ENCODE measurements at regions not wholly inside any gene's neighbourhood (a gene's known extent, or its start where the extent isn't known, plus 50 kb on each side); places are given as distances from the start of the nearest gene placed in this dataset.

GRCh38 chr4:163948920-163949455 lies 454.5 kb downstream of the TMA16 start:
- DNase-seq (ENCODE audit: extremely low read depth, low read depth), result no peak

- DNase-seq (ENCODE audit: extremely low read depth, low read depth), result no peak
Observed at GRCh38 chr4:163949976-163950601, 455.6 kb downstream of the TMA16 start.

DNA sequence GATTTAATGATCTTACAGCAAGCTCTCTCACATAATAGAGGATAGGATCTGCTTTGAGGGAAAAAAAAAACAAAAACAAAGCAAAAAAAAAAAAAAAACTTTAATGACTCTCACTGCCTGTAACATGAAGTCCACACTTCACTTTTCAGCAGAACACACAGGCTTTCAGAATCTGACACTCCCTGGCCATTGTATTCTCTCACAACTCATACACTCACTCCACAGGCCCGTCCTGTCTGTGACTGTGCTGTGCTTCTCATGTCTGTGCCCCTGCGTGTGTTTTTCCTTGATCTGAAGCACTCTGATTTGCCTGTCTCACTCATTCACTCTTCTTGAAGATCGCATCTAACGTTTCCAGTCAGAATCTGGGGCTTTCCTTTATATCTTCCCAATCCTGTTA lies 460.8 kb downstream of the TMA16 start:
- DNase-seq (ENCODE audit: extremely low read depth, low read depth), result no peak

DNA sequence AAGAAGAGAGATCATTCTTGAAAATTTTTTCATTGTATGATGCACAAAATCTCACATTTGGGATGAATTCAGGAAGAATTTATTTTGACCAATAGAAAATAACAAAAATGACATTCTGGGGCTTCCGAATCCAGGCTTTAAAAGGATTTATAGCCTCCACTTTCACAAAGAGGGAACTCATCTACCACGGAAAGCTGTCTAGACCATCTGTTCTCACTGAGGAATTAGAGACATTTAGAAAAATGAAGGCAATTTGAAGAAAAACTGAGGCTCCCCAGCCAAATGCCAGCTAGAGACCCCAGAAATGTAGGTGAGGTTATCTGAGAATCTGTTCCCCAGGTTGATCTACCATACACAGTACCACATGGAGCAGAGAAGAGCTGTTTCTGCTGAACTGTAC lies 464.3 kb downstream of the TMA16 start:
- DNase-seq (ENCODE audit: extremely low read depth, low read depth), result no peak

DNA sequence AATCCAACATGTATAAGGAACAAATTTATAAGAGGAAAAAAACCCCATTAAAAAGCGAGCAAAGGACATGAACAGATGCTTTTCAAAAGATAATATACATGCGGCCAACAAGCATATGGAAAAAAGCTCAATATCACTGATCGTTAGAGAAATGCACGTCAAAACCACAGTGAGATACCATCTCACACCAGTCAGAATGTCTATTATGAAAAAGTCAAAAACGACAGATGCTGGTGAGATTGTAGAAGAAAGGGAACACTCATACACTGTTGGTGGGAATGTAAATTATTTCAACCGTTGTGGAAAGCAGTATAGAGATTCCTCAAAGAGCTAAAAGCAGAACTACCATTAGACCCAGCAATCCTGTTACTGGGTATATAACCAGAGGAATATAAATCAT lies 465.4 kb downstream of the TMA16 start:
- no peak for DNase-seq (ENCODE audit: extremely low read depth, low read depth)

- DNase-seq (ENCODE audit: extremely low read depth, low read depth), result no peak
Observed at GRCh38 chr4:163966612-163967011, 472.1 kb downstream of the TMA16 start.

- DNase-seq (ENCODE audit: extremely low read depth, low read depth), result no peak
Observed at GRCh38 chr4:163967263-163967662, 472.8 kb downstream of the TMA16 start.

DNA sequence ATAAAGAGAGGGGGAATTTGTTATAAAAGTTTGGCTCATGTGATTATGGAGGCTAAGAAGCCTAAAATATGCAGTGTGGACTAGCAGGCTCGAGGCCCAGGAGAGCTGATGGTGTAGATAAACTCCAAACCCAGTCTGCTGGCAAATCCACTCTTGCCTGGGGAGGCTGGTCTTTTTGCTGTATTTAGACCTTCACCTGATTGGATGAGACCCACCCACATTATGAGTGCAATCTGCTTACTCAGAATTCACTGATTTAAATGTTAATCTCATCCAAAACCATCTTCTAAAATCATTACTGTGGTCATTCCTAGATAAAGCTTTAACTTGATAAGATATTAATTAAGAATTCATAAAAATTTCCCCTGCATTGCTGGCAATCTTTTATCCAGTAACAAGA lies 473.2 kb downstream of the TMA16 start:
- DNase-seq (ENCODE audit: extremely low read depth, low read depth), result no peak

DNA sequence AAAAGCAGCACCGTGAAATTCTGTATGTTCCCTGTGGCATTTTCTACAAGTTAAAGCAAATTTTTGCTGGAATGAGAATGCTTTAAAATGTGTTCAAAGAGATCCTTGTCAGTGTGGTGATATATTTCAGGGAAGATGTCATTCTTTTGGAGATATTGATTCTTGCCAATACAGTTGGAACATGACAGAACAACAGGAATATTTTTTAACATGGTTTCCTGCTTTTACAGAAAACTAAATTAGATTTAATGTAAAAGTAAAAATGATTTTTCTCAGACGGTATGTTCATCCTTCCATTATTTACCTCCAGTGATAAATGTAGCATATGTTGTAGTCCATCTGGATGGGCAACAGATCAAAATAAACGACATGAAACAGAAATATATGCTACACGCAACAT lies 474.8 kb downstream of the TMA16 start:
- DNase-seq (ENCODE audit: extremely low read depth, low read depth), result no peak

- DNase-seq (ENCODE audit: extremely low read depth, low read depth), result no peak
Observed at GRCh38 chr4:163976588-163976987, 482.1 kb downstream of the TMA16 start.

DNA sequence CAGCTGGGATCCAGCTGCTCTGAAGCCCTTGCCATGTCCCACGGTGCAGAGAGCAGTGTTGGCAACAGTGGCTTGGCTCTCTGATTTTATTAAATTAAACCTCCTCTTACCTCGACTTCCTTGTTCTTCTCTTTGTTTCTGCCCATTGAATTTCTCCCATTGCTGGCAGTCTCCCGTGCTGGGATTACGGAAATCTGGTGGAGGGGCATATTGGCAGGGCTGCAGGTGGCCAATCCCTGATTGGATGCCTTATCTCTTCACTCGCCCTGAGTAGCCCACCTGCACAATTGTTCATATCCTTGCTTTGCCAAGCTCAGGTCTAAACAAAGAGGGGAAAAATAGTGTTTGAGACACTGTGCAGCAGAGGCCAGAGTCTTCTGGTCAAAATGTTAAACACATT lies 493.9 kb downstream of the TMA16 start:
- no peak for DNase-seq (ENCODE audit: extremely low read depth, low read depth)

DNA sequence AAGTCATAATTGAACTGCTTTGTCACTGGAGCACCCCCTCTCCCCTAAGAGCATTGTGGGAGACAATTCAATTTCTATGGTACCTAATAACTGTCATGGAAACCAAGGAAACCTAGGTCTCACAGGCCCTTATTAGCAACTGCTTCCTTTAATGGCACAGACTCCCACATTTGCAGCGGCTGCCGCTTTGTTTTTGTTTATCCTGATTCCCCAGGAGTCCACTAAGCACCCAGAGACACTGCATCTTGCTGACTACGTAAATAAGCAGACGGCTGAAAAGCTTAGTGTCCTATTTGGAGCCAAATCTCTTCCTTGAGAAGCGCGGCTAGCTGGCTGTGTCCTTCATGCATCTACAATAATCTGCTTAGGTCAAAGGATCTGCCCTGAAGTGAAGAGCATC lies 494.4 kb downstream of the TMA16 start:
- DNase-seq (ENCODE audit: extremely low read depth, low read depth), result no peak

- DNase-seq (ENCODE audit: extremely low read depth, low read depth), result no peak
Observed at GRCh38 chr4:163991298-163991865, 496.9 kb downstream of the TMA16 start.

DNA sequence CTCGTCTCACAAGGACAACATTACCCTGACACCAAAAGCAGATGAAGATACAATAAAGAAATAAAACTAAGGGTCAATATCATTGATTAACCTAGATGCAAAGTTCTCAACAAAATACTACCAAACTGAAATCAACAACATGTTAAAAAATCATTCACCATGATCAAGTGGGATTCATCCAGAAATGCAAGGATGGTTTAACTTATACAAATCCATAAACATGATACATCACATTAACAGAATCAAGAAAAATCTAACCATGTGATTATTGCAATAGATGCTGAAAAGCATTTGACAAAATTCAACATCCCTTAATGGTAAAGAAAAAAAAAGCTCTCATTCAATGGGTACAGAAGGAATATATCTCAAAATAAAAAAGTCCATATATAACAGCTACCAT lies 514.9 kb downstream of the TMA16 start:
- DNase-seq (ENCODE audit: extremely low read depth, low read depth), result no peak

- DNase-seq (ENCODE audit: extremely low read depth, low read depth), result no peak
Observed at GRCh38 chr4:164011791-164012190, 517.3 kb downstream of the TMA16 start.

DNA sequence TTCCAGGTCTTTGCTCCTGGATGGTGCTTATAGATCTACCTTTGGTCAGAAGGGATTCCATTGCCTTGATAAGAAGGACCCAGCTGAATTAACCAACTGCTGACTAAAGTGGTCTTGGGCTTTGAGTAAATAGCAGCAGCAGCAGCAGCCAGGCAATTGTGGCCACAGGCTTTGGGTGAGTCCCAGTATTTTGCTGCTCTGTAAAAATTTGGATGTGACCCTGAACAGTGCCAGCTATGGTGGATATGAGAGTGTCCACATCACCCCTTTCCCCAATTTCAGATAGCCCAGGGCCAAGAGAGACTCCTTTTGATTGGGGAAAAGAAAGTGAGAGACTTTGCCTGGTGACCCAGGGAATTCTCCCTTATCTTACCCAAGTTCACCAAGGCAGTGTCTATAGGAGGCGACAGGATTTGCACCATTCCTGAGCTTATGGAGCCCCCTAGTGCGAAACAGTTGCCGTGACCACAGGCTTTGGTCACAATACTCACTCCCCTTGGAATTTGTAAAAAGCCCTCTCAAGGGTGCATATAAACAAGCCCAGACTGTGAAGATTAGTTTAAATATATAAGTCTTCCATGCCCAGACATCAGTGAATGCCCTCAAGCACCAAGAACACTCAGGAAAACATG lies 518.0 kb downstream of the TMA16 start:
- peak; percentile 33 for DNase-seq (ENCODE audit: extremely low read depth, low read depth)

GRCh38 chr4:164021947-164022346 lies 527.5 kb downstream of the TMA16 start:
- no peak for DNase-seq (ENCODE audit: extremely low read depth, low read depth)

- no peak for DNase-seq (ENCODE audit: extremely low read depth, low read depth)
Observed at GRCh38 chr4:164023214-164023613, 528.7 kb downstream of the TMA16 start.

DNA sequence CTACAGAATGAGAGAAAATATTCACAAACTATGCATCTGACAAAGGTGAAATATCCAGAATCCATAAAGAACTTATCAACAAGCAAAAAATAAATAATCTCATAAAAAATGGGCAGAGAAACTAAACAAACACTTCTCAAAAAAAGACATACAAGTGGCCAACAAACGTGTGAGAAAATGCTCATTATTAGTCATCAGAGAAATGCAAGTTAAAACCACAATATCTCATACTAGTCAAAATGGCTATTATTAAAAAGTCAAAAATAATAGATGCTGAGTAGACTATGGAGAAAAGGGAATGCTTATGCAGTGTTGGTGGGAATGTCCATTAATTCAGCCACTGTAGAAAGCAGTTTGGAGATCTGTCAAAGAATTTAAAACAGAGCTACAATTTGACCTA lies 533.3 kb downstream of the TMA16 start:
- no peak for DNase-seq (ENCODE audit: extremely low read depth, low read depth)

GRCh38 chr4:164039482-164039881 lies 545.0 kb downstream of the TMA16 start:
- DNase-seq (ENCODE audit: extremely low read depth, low read depth), result no peak

GRCh38 chr4:164056426-164057142 lies 562.1 kb downstream of the TMA16 start:
- peak; percentile 77 for DNase-seq (ENCODE audit: extremely low read depth, low read depth)

Measured in NCI-H460 (cell line).